OCI-LY7 (cell line): ENCODE measurements at regions not wholly inside any gene's neighbourhood (a gene's known extent, or its start where the extent isn't known, plus 50 kb on each side); places are given as distances from the start of the nearest gene placed in this dataset.

ENCODE experiments used
- EZH2phosphoT487 ChIP-seq: fragments of 200-600 bp; sonication (generic); IDR thresholded peaks from 2 replicates; pipeline ENCODE4 v1.6.1; 2018; ENCODE audit warnings: low read depth, borderline replicate concordance, mild to moderate bottlenecking, mixed run types, antibody characterized with exemption, low read length, moderate library complexity, mixed read lengths
- TF ChIP-seq, protein P1 (sequence below): fragments of 200-600 bp; sonication (generic); conservative IDR thresholded peaks from 2 replicates; pipeline ENCODE4 v1.5.1; 2014; ENCODE audit warnings: mild to moderate bottlenecking, antibody characterized with exemption, low read length, moderate library complexity, mixed read lengths

DNA sequence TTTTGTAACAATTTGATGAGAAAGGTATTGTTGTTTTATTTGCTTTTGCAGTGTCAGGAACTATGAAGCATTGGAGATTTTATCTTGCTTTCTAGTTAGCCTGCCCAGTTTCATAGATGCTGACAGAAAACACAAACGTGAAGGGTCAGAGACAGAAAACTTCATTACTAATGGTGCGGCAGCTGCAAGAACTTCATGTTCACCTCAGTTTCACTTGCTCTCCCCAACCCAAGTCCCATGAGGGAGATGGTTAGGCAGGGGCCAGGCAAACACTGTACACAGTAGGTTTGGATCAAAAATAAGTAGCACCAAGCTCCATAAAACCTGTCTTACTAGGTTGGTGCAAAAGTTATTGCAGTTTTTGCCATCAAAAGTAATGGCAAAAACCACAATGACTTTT lies 550.2 kb upstream of the MIR17HG start:
- TF ChIP-seq, protein P1, sequence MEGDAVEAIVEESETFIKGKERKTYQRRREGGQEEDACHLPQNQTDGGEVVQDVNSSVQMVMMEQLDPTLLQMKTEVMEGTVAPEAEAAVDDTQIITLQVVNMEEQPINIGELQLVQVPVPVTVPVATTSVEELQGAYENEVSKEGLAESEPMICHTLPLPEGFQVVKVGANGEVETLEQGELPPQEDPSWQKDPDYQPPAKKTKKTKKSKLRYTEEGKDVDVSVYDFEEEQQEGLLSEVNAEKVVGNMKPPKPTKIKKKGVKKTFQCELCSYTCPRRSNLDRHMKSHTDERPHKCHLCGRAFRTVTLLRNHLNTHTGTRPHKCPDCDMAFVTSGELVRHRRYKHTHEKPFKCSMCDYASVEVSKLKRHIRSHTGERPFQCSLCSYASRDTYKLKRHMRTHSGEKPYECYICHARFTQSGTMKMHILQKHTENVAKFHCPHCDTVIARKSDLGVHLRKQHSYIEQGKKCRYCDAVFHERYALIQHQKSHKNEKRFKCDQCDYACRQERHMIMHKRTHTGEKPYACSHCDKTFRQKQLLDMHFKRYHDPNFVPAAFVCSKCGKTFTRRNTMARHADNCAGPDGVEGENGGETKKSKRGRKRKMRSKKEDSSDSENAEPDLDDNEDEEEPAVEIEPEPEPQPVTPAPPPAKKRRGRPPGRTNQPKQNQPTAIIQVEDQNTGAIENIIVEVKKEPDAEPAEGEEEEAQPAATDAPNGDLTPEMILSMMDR, result no peak
- no peak for TF ChIP-seq EZH2phosphoT487
